PC-3 (cell line): ENCODE measurements at regions not wholly inside any gene's neighbourhood (a gene's known extent, or its start where the extent isn't known, plus 50 kb on each side); places are given as distances from the start of the nearest gene placed in this dataset.
A peak's percentile ranks its signal among the peaks of the same experiment; 100 is the strongest.

Experiments used
- ATAC-seq: fragments of 200-7000 bp; cut with Tn5 transposase; 2 replicates; pipeline ENCODE4 v1.9.1; 2020; ENCODE audit warnings: mild to moderate bottlenecking, moderate library complexity
- BruUV-seq: library from RNA; stranded (reverse); fragments of 400-500 nt; replicated peaks from 2 replicates; lab custom pipeline; 2021; lab: Mats Ljungman, UMichigan
- CTCF ChIA-PET: fragments of 300-600 bp; sonication (Branson Sonifier 250); formaldehyde crosslinking; loops from one replicate; lab custom pipeline; 2022; ENCODE audit warnings: antibody characterized with exemption; lab: Charles Lee
- POLR2A ChIA-PET: fragments of 300-600 bp; sonication (Branson Sonifier 250); formaldehyde crosslinking; loops from one replicate; lab custom pipeline; 2022; ENCODE audit warnings: antibody characterized with exemption; ENCODE audit not compliant: unreplicated experiment; lab: Charles Lee
- DNase-seq: peaks from one replicate; pipeline ENCODE4 v3.0.0-alpha.2; 2015
- H2AFZ ChIP-seq: fragments of 300-600 bp; sonication (generic); 2 replicates; pipeline ENCODE4 v1.6.0; 2016; ENCODE audit warnings: antibody characterized with exemption, low read length
- H3F3A ChIP-seq: fragments of 300-600 bp; sonication (generic); one replicate; pipeline ENCODE4 v1.6.0; 2017; ENCODE audit warnings: antibody characterized with exemption, low read length, control low read depth, mild to moderate bottlenecking; ENCODE audit not compliant: unreplicated experiment
- H3K27ac ChIP-seq: fragments of 300-600 bp; sonication (generic); 2 replicates; pipeline ENCODE4 v1.5.1; 2016; ENCODE audit warnings: mild to moderate bottlenecking, low read length
- H3K27me3 ChIP-seq: fragments of 300-600 bp; sonication (generic); 2 replicates; pipeline ENCODE4 v1.6.1; 2016; ENCODE audit warnings: low read length, mixed read lengths
- H3K36me3 ChIP-seq: fragments of 300-600 bp; sonication (generic); 2 replicates; pipeline ENCODE4 v1.6.1; 2016; ENCODE audit warnings: low read depth, mixed run types, low read length, mixed read lengths
- H3K4me1 ChIP-seq: fragments of 300-600 bp; sonication (generic); 2 replicates; pipeline ENCODE4 v1.5.1; 2016; ENCODE audit warnings: low read length; ENCODE audit not compliant: insufficient read depth
- H3K4me2 ChIP-seq: fragments of 300-600 bp; sonication (generic); 2 replicates; pipeline ENCODE4 v1.6.0; 2016; ENCODE audit warnings: low read length
- H3K4me3 ChIP-seq: fragments of 300-600 bp; sonication (generic); 2 replicates; pipeline ENCODE4 v1.5.1; 2016; ENCODE audit warnings: mild to moderate bottlenecking, low read length, mixed read lengths
- H3K79me2 ChIP-seq: fragments of 300-600 bp; sonication (generic); 2 replicates; pipeline ENCODE4 v1.6.1; 2017; ENCODE audit warnings: low read length, mixed read lengths
- H3K9ac ChIP-seq: fragments of 300-600 bp; sonication (generic); 2 replicates; pipeline ENCODE4 v1.6.0; 2016; ENCODE audit warnings: mild to moderate bottlenecking, low read length
- H3K9me2 ChIP-seq: fragments of 300-600 bp; sonication (generic); replicated peaks from 2 replicates; pipeline ENCODE4 v1.6.1; 2016; ENCODE audit warnings: mixed run types, low read length, mixed read lengths
- H3K9me3 ChIP-seq: fragments of 300-600 bp; sonication (generic); 2 replicates; pipeline ENCODE4 v1.6.1; 2016; ENCODE audit warnings: low read length, mixed read lengths
- H4K20me1 ChIP-seq: fragments of 300-600 bp; sonication (generic); 2 replicates; pipeline ENCODE4 v1.6.1; 2016; ENCODE audit warnings: low read length, mixed read lengths
- CTCF ChIP-seq: fragments of 300-600 bp; sonication (generic); conservative IDR thresholded peaks from 2 replicates; pipeline ENCODE4 v1.5.1; 2017; ENCODE audit warnings: antibody characterized with exemption, low read depth, mild to moderate bottlenecking, low read length
- EZH2 ChIP-seq: fragments of 300-600 bp; sonication (generic); IDR thresholded peaks from one replicate; pipeline ENCODE4 v1.6.1; 2017; ENCODE audit warnings: antibody characterized with exemption, mild to moderate bottlenecking, low read length; ENCODE audit not compliant: unreplicated experiment
- EZH2phosphoT487 ChIP-seq: fragments of 300-600 bp; sonication (generic); IDR thresholded peaks from 2 replicates; pipeline ENCODE4 v1.6.1; 2018; ENCODE audit warnings: mild to moderate bottlenecking, antibody characterized with exemption, low read length, borderline replicate concordance
- intact Hi-C: fragments of 100-400 bp; cut with micrococcal nuclease; formaldehyde crosslinking; loops from 2 replicates; pipeline ENCODE4 v1.9.0; 2023

GRCh38 chr3:106421909-106422308, 553.1 kb upstream of the CBLB start:
- BruUV-seq, result no TSS peak

GRCh38 chr3:106423321-106424225, 554.8 kb upstream of the CBLB start:
- H3K9ac ChIP-seq, result no peak overlapping the region
- H3K36me3 ChIP-seq, result no peaks in the 10 kb centered on the region
- no peak overlapping the region for H3K4me2 ChIP-seq
- POLR2A ChIA-PET, result no interaction called here
- H3K9me2 ChIP-seq, result 0 out of 2 replicates have a peak, but pooled peaks cover 4% of the 10 kb centered on the region
- H3F3A ChIP-seq, result no peaks in the 10 kb centered on the region
- H3K4me1 ChIP-seq, result 0 out of 2 replicates have a peak, but pooled peaks cover 3% of the 10 kb centered on the region
- TF ChIP-seq EZH2phosphoT487 (no peak), CTCF (no peak), EZH2 (no peak)
- H3K79me2 ChIP-seq, result no peaks in the 10 kb centered on the region
- no peaks in the 10 kb centered on the region for H3K9me3 ChIP-seq
- H3K4me3 ChIP-seq, result no peak overlapping the region
- DNase-seq (no peak), ATAC-seq (no peak)
- intact Hi-C loops, result no loop called here
- BruUV-seq, result no TSS peak
- no peaks in the 10 kb centered on the region for H4K20me1 ChIP-seq
- no peak overlapping the region for H3K27ac ChIP-seq
- no peaks in the 10 kb centered on the region for H3K27me3 ChIP-seq
- CTCF ChIA-PET, result no interaction called here
- no peak overlapping the region for H2AFZ ChIP-seq

More at GRCh38 chr3:106421909-106422308, 553.1 kb upstream of the CBLB start:
- Histone ChIP-seq H3K4me2 (no peak overlapping the region), H3K79me2 (no peaks in the 10 kb centered on the region), H3K9me3 (no peaks in the 10 kb centered on the region), H3K36me3 (no peaks in the 10 kb centered on the region), H3K27me3 (no peaks in the 10 kb centered on the region), H2AFZ (no peak overlapping the region), H3F3A (no peaks in the 10 kb centered on the region), H4K20me1 (no peaks in the 10 kb centered on the region), H3K4me3 (no peak overlapping the region), H3K9ac (no peak overlapping the region), H3K27ac (no peak overlapping the region), H3K9me2 (0 out of 2 replicates have a peak, but pooled peaks cover 4% of the 10 kb centered on the region), H3K4me1 (no peaks in the 10 kb centered on the region)
- no peak for TF ChIP-seq EZH2
- TF ChIP-seq EZH2phosphoT487, result no peak
- no peak for TF ChIP-seq CTCF
- intact Hi-C loops, result no loop called here
- ChIA-PET CTCF (no interaction called here), POLR2A (no interaction called here)
- DNase-seq, result peak; percentile 10
- no peak for ATAC-seq

GRCh38 chr3:106425026-106425425, 556.2 kb upstream of the CBLB start:
- no peaks in the 10 kb centered on the region for H3K79me2 ChIP-seq
- ChIA-PET CTCF (no interaction called here), POLR2A (interaction anchor here (0.7 kb wide), 1 partner anchor 783 kb away, joined by 3 read pairs; no protein-coding TSS in a partner anchor)
- no peak overlapping the region for H3K4me2 ChIP-seq
- H3K36me3 ChIP-seq, result no peaks in the 10 kb centered on the region
- BruUV-seq, result no TSS peak
- no peak overlapping the region for H3K4me3 ChIP-seq
- H3K4me1 ChIP-seq, result peaks cover 8% of the 10 kb centered on the region
- H4K20me1 ChIP-seq, result no peaks in the 10 kb centered on the region
- H3K27ac ChIP-seq, result no peak overlapping the region
- TF ChIP-seq EZH2phosphoT487 (no peak), EZH2 (no peak), CTCF (no peak)
- H3K27me3 ChIP-seq, result no peaks in the 10 kb centered on the region
- no peak for ATAC-seq
- intact Hi-C loops, result no loop called here
- DNase-seq, result no peak
- no peak overlapping the region for H2AFZ ChIP-seq
- H3K9me2 ChIP-seq, result 0 out of 2 replicates have a peak, but pooled peaks cover 4% of the 10 kb centered on the region
- H3K9ac ChIP-seq, result no peak overlapping the region
- no peaks in the 10 kb centered on the region for H3K9me3 ChIP-seq
- H3F3A ChIP-seq, result no peaks in the 10 kb centered on the region
